ENCODE measurements at regions not wholly inside any gene's neighbourhood (a gene's known extent, or its start where the extent isn't known, plus 50 kb on each side); places are given as distances from the start of the nearest gene placed in this dataset.

DNA sequence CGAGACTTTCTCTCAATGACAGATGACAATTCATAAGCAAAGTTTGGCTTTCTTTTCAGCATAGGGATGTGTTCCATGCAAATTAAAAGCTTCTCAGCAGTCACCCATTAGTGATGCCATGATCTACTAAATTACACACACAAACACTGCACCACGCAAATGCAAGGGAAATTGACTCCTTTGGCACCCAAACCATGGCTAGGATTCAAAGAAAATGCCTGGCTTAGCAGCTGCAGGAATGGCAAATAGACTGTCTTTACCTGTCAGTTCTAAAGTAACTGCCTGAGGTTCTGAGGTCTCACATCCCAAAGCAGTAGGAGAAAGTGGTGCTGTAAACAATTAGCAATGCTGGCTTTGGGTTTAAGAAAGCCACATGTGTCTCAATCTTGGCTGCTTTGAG lies 108.6 kb upstream of the ATP10B start:
- TF ChIP-seq CTCF (IDR thresholded peaks at IDR 0.05; ENCODE audit: insufficient read depth, low read length): no peak
- no peak for DNase-seq (ENCODE audit: low read depth)
- H3K4me3 ChIP-seq (ENCODE audit: low read depth, low read length): no peak overlapping the region

GRCh38 chr5:160959804-160960203 lies 107.8 kb upstream of the ATP10B start:
- TF ChIP-seq CTCF (IDR thresholded peaks at IDR 0.05; ENCODE audit: insufficient read depth, low read length): no peak
- no peak overlapping the region for H3K4me3 ChIP-seq (ENCODE audit: low read depth, low read length)
- DNase-seq (ENCODE audit: low read depth): no peak

GRCh38 chr5:160957312-160957861 lies 105.4 kb upstream of the ATP10B start:
- no peak overlapping the region for H3K4me3 ChIP-seq (ENCODE audit: low read depth, low read length)
- no peak for DNase-seq (ENCODE audit: low read depth)
- no peak for TF ChIP-seq CTCF (IDR thresholded peaks at IDR 0.05; ENCODE audit: insufficient read depth, low read length)

DNA sequence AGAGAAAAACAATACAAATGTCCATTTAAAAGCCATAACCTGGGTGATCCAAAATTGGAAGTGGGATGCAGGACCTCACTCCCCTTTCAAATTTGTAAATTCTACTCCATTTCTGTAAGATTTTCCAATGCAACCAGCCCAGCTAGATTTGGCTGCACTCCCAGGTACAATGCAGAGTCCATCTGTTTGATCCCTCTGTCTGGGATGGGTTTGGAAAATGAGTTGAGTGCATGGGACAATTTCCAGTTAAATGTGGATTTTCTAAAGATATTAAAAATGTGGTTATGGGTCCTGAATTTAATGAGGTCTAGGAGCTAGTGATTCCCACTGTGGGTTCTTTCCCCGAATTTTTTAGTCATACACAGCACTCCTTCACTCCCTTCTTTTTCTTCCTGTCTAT lies 104.0 kb upstream of the ATP10B start:
- no peak for DNase-seq (ENCODE audit: low read depth)
- TF ChIP-seq CTCF (IDR thresholded peaks at IDR 0.05; ENCODE audit: insufficient read depth, low read length): no peak
- H3K4me3 ChIP-seq (ENCODE audit: low read depth, low read length): no peak overlapping the region

DNA sequence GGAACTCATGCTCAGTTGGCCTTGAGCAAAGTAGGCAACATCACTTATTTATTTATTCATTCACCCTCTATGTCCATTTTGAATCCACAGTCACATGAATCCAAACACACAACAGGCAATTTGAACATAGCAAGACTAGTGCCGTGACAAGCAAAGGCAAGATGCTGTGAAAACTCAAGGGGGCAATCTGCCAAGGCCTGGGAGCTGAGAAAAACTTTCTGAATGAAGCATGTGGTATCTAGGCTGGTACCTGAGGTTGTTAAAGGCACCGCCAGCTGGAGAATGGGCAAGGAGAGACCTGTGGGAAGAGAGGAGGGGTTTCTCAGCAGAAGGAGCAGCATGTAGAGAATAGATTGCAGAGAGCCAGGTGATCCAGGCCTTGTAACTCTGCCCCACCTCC lies 98.3 kb upstream of the ATP10B start:
- DNase-seq (ENCODE audit: low read depth): no peak
- no peak overlapping the region for H3K4me3 ChIP-seq (ENCODE audit: low read depth, low read length)
- no peak for TF ChIP-seq CTCF (IDR thresholded peaks at IDR 0.05; ENCODE audit: insufficient read depth, low read length)

GRCh38 chr5:160940725-160941124 lies 88.7 kb upstream of the ATP10B start:
- TF ChIP-seq CTCF (IDR thresholded peaks at IDR 0.05; ENCODE audit: insufficient read depth, low read length): no peak
- no peak for DNase-seq (ENCODE audit: low read depth)

DNA sequence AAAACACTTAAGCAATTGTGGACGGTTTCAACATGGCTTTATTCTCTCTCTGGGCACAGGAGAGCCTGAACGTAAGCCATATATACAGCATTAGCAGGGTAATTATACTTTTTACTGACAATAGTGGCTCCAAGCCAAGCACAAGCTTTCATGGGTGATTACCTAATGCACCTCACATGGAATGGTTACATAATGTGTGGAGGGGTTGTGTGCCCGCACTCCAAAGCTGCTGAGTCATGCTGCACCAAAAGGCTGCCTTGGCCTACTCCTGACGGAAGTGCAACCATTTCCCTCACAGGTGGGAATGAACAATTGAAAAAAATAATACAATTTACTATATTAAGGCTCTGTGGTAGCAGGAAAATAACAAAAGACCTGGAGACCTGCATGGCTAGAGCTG lies 86.5 kb upstream of the ATP10B start:
- TF ChIP-seq CTCF (IDR thresholded peaks at IDR 0.05; ENCODE audit: insufficient read depth, low read length): no peak
- DNase-seq (ENCODE audit: low read depth): no peak
- H3K4me3 ChIP-seq (ENCODE audit: low read depth, low read length): no peak overlapping the region

More at GRCh38 chr5:160940725-160941124, 88.7 kb upstream of the ATP10B start:
- H3K4me3 ChIP-seq (ENCODE audit: low read depth, low read length): no peak overlapping the region
